Neural progenitor cell (in vitro differentiated cells): ENCODE measurements at regions not wholly inside any gene's neighbourhood (a gene's known extent, or its start where the extent isn't known, plus 50 kb on each side); places are given as distances from the start of the nearest gene placed in this dataset.
A peak's percentile ranks its signal among the peaks of the same experiment; 100 is the strongest.

Experiments used
- DNase-seq: peaks from one replicate; pipeline ENCODE4 v3.0.0-alpha.2; 2016; ENCODE audit warnings: low spot score
- H2AFZ ChIP-seq: fragments of 200-600 bp; sonication (generic); replicated peaks from 2 replicates; pipeline ENCODE4 v1.6.1; 2016; ENCODE audit warnings: antibody characterized with exemption
- H3F3A ChIP-seq: fragments of 200-600 bp; sonication (generic); 2 replicates; pipeline ENCODE4 v1.6.1; 2016; ENCODE audit warnings: antibody characterized with exemption, low read depth
- H3K27ac ChIP-seq: fragments of 200-600 bp; sonication (generic); 2 replicates; pipeline ENCODE4 v1.5.1; 2016; ENCODE audit warnings: mild to moderate bottlenecking
- H3K27me3 ChIP-seq: fragments of 200-600 bp; sonication (generic); 2 replicates; pipeline ENCODE4 v1.6.1; 2016; ENCODE audit warnings: mild to moderate bottlenecking, moderate library complexity
- H3K36me3 ChIP-seq: fragments of 200-600 bp; sonication (generic); 2 replicates; pipeline ENCODE4 v1.5.1; 2016
- H3K4me1 ChIP-seq: fragments of 200-600 bp; sonication (generic); 2 replicates; pipeline ENCODE4 v1.6.1; 2016; ENCODE audit warnings: mixed run types
- H3K4me2 ChIP-seq: fragments of 200-600 bp; sonication (generic); 2 replicates; pipeline ENCODE4 v1.6.1; 2016
- H3K4me3 ChIP-seq: fragments of 200-600 bp; sonication (generic); 2 replicates; pipeline ENCODE4 v1.5.1; 2016
- H3K79me2 ChIP-seq: fragments of 200-600 bp; sonication (generic); 2 replicates; pipeline ENCODE4 v1.6.1; 2016; ENCODE audit warnings: low read depth
- H3K9ac ChIP-seq: fragments of 200-600 bp; sonication (generic); 2 replicates; pipeline ENCODE4 v1.6.1; 2016
- H3K9me3 ChIP-seq: fragments of 200-600 bp; sonication (generic); 2 replicates; pipeline ENCODE4 v1.5.1; 2016; ENCODE audit warnings: low read depth
- H4K20me1 ChIP-seq: fragments of 200-600 bp; sonication (generic); 2 replicates; pipeline ENCODE4 v1.6.1; 2016; ENCODE audit warnings: low read depth
- H3K27ac Mint-ChIP-seq: 3 replicates; pipeline ENCODE4 v1.8.0; 2021; ENCODE audit warnings: mixed read lengths
- H3K27me3 Mint-ChIP-seq: 2 replicates; pipeline ENCODE4 v1.8.0; 2022; ENCODE audit warnings: low read depth, mild to moderate bottlenecking, inconsistent platforms, moderate library complexity, mixed read lengths; ENCODE audit not compliant: insufficient read depth
- H3K36me3 Mint-ChIP-seq: 3 replicates; pipeline ENCODE4 v1.8.0; 2021; ENCODE audit warnings: mixed read lengths
- H3K4me1 Mint-ChIP-seq: 3 replicates; pipeline ENCODE4 v1.8.0; 2021; ENCODE audit warnings: mixed read lengths
- H3K4me3 Mint-ChIP-seq: 3 replicates; pipeline ENCODE4 v1.8.0; 2021; ENCODE audit warnings: mild to moderate bottlenecking, moderate library complexity, mixed read lengths
- H3K9me3 Mint-ChIP-seq: 3 replicates; pipeline ENCODE4 v1.8.0; 2020; ENCODE audit warnings: mixed read lengths
- CTCF ChIP-seq: fragments of 200-600 bp; sonication (generic); IDR thresholded peaks from 2 replicates; pipeline ENCODE4 v1.5.1; 2017; ENCODE audit warnings: antibody characterized with exemption, mild to moderate bottlenecking
- EZH2 ChIP-seq: fragments of 200-600 bp; sonication (generic); IDR thresholded peaks from 2 replicates; pipeline ENCODE4 v1.6.1; 2017; ENCODE audit warnings: antibody characterized with exemption, mild to moderate bottlenecking, moderate library complexity
- EZH2phosphoT487 ChIP-seq: fragments of 200-600 bp; sonication (generic); IDR thresholded peaks from 2 replicates; pipeline ENCODE4 v1.6.1; 2017; ENCODE audit warnings: antibody characterized with exemption

GRCh38 chr13:62556978-62557377 is 1141.3 kb upstream of the PCDH20 start:
- H3K4me1 Mint-ChIP-seq, result no peaks in the 10 kb centered on the region

GRCh38 chr13:62551588-62551987 is 1135.9 kb upstream of the PCDH20 start:
- Histone ChIP-seq H4K20me1 (no peaks in the 10 kb centered on the region), H3K79me2 (no peaks in the 10 kb centered on the region), H2AFZ (peak overlapping the region; percentile 22), H3F3A (no peaks in the 10 kb centered on the region), H3K9me3 (no peaks in the 10 kb centered on the region), H3K27me3 (no peaks in the 10 kb centered on the region), H3K4me3 (no peak overlapping the region), H3K27ac (no peak overlapping the region), H3K4me2 (no peak overlapping the region), H3K4me1 (no peaks in the 10 kb centered on the region), H3K36me3 (no peaks in the 10 kb centered on the region), H3K9ac (no peak overlapping the region)
- no peak for TF ChIP-seq CTCF
- TF ChIP-seq EZH2phosphoT487, result no peak
- no peak for TF ChIP-seq EZH2
- Mint-ChIP-seq H3K9me3 (no peaks in the 10 kb centered on the region), H3K36me3 (no peaks in the 10 kb centered on the region), H3K4me1 (no peaks in the 10 kb centered on the region), H3K27ac (no peak overlapping the region), H3K27me3 (no peaks in the 10 kb centered on the region), H3K4me3 (no peak overlapping the region)
- DNase-seq, result no peak

More at GRCh38 chr13:62556978-62557377, 1141.3 kb upstream of the PCDH20 start:
- Mint-ChIP-seq H3K27me3 (no peaks in the 10 kb centered on the region), H3K4me3 (no peak overlapping the region), H3K36me3 (no peaks in the 10 kb centered on the region), H3K9me3 (no peaks in the 10 kb centered on the region), H3K27ac (no peak overlapping the region)
- no peak for TF ChIP-seq EZH2
- TF ChIP-seq CTCF, result no peak
- TF ChIP-seq EZH2phosphoT487, result no peak
- H4K20me1 ChIP-seq, result no peaks in the 10 kb centered on the region
- H2AFZ ChIP-seq, result no peak overlapping the region
- no peaks in the 10 kb centered on the region for H3K79me2 ChIP-seq
- DNase-seq, result no peak
- H3K4me2 ChIP-seq, result no peak overlapping the region
- no peak overlapping the region for H3K27ac ChIP-seq
- H3K27me3 ChIP-seq, result no peaks in the 10 kb centered on the region
- H3K9me3 ChIP-seq, result no peaks in the 10 kb centered on the region
- no peaks in the 10 kb centered on the region for H3F3A ChIP-seq
- H3K4me3 ChIP-seq, result no peak overlapping the region
- H3K9ac ChIP-seq, result no peak overlapping the region
- no peaks in the 10 kb centered on the region for H3K4me1 ChIP-seq
- no peaks in the 10 kb centered on the region for H3K36me3 ChIP-seq

- H3K4me1 ChIP-seq, result no peaks in the 10 kb centered on the region
- Mint-ChIP-seq H3K27me3 (no peaks in the 10 kb centered on the region), H3K4me1 (no peaks in the 10 kb centered on the region), H3K36me3 (no peaks in the 10 kb centered on the region), H3K4me3 (no peak overlapping the region), H3K9me3 (no peaks in the 10 kb centered on the region), H3K27ac (no peak overlapping the region)
- no peaks in the 10 kb centered on the region for H3K9me3 ChIP-seq
- H3K4me2 ChIP-seq, result no peak overlapping the region
- H2AFZ ChIP-seq, result no peak overlapping the region
- H3K4me3 ChIP-seq, result no peak overlapping the region
- no peaks in the 10 kb centered on the region for H3F3A ChIP-seq
- H3K79me2 ChIP-seq, result no peaks in the 10 kb centered on the region
- H3K36me3 ChIP-seq, result no peaks in the 10 kb centered on the region
- no peaks in the 10 kb centered on the region for H4K20me1 ChIP-seq
- TF ChIP-seq CTCF (no peak), EZH2phosphoT487 (no peak), EZH2 (no peak)
- H3K9ac ChIP-seq, result no peak overlapping the region
- DNase-seq, result no peak
- no peaks in the 10 kb centered on the region for H3K27me3 ChIP-seq
- no peak overlapping the region for H3K27ac ChIP-seq
These were observed 1129.3 kb upstream of the PCDH20 start for GRCh38 chr13:62544928-62545327.

- no peaks in the 10 kb centered on the region for H3K27me3 Mint-ChIP-seq
- no peak overlapping the region for H3K4me3 Mint-ChIP-seq
- no peaks in the 10 kb centered on the region for H3K9me3 ChIP-seq
- TF ChIP-seq EZH2phosphoT487, result no peak
- no peak for TF ChIP-seq EZH2
- TF ChIP-seq CTCF, result no peak
- H3K4me1 ChIP-seq, result no peaks in the 10 kb centered on the region
- H3K4me1 Mint-ChIP-seq, result no peaks in the 10 kb centered on the region
- H3K4me2 ChIP-seq, result no peak overlapping the region
- H3K36me3 ChIP-seq, result no peaks in the 10 kb centered on the region
- DNase-seq, result no peak
- no peaks in the 10 kb centered on the region for H3K9me3 Mint-ChIP-seq
- H3K27ac ChIP-seq, result no peak overlapping the region
- no peaks in the 10 kb centered on the region for H4K20me1 ChIP-seq
- no peaks in the 10 kb centered on the region for H3K36me3 Mint-ChIP-seq
- H3K27ac Mint-ChIP-seq, result no peak overlapping the region
- H3K4me3 ChIP-seq, result no peak overlapping the region
- no peaks in the 10 kb centered on the region for H3K27me3 ChIP-seq
- H3K79me2 ChIP-seq, result no peaks in the 10 kb centered on the region
- no peak overlapping the region for H3K9ac ChIP-seq
- H2AFZ ChIP-seq, result no peak overlapping the region
- H3F3A ChIP-seq, result no peaks in the 10 kb centered on the region
These were observed 1121.9 kb upstream of the PCDH20 start for GRCh38 chr13:62537593-62537992.
